IPS-11a (cell line): ENCODE measurements at regions not wholly inside any gene's neighbourhood (a gene's known extent, or its start where the extent isn't known, plus 50 kb on each side); places are given as distances from the start of the nearest gene placed in this dataset.

Experiments used
- H3K4me3 ChIP-seq: one replicate; pipeline ENCODE4 v1.5.1; 2013; ENCODE audit warnings: low read depth, low read length, control low read depth

- H3K4me3 ChIP-seq = no peak overlapping the region
Observed at GRCh38 chr16:85416228-85417109, 196.7 kb upstream of the GSE1 start.

- no peak overlapping the region for H3K4me3 ChIP-seq
Observed at GRCh38 chr16:85417156-85417860, 195.8 kb upstream of the GSE1 start.

GRCh38 chr16:85418978-85419491 is 194.1 kb upstream of the GSE1 start:
- H3K4me3 ChIP-seq = no peak overlapping the region

- no peak overlapping the region for H3K4me3 ChIP-seq
Observed at GRCh38 chr16:85419503-85420408, 193.4 kb upstream of the GSE1 start.

GRCh38 chr16:85420501-85421337 is 192.4 kb upstream of the GSE1 start:
- no peak overlapping the region for H3K4me3 ChIP-seq

- no peak overlapping the region for H3K4me3 ChIP-seq
Observed at GRCh38 chr16:85421338-85422195, 191.6 kb upstream of the GSE1 start.

GRCh38 chr16:85422196-85422631 is 190.9 kb upstream of the GSE1 start:
- no peak overlapping the region for H3K4me3 ChIP-seq

GRCh38 chr16:85422632-85423550 is 190.2 kb upstream of the GSE1 start:
- H3K4me3 ChIP-seq = no peak overlapping the region

GRCh38 chr16:85423631-85424030 is 189.5 kb upstream of the GSE1 start:
- H3K4me3 ChIP-seq = no peak overlapping the region

- H3K4me3 ChIP-seq = no peak overlapping the region
Observed at GRCh38 chr16:85424260-85425073, 188.7 kb upstream of the GSE1 start.

GRCh38 chr16:85425074-85425662 is 188.0 kb upstream of the GSE1 start:
- H3K4me3 ChIP-seq = no peak overlapping the region

GRCh38 chr16:85426806-85427205 is 186.3 kb upstream of the GSE1 start:
- H3K4me3 ChIP-seq = no peak overlapping the region

- no peak overlapping the region for H3K4me3 ChIP-seq
Observed at GRCh38 chr16:85428168-85428898, 184.8 kb upstream of the GSE1 start.

GRCh38 chr16:85428899-85429775 is 184.0 kb upstream of the GSE1 start:
- no peak overlapping the region for H3K4me3 ChIP-seq
